HFF-Myc (cell line): ENCODE measurements at regions not wholly inside any gene's neighbourhood (a gene's known extent, or its start where the extent isn't known, plus 50 kb on each side); places are given as distances from the start of the nearest gene placed in this dataset.

Experiments
- DNase-seq: peaks from one replicate; pipeline ENCODE4 v3.0.0-alpha.2; 2011; ENCODE audit warnings: low read depth; ENCODE audit errors: extremely low read depth
- H3K4me3 ChIP-seq: replicated peaks from 2 replicates; pipeline ENCODE4 v1.5.1; 2011; ENCODE audit warnings: low read depth, mild to moderate bottlenecking, control low read depth, low read length
- TF ChIP-seq, protein P1 (sequence below): IDR thresholded peaks from 2 replicates; pipeline ENCODE4 v1.5.1; 2012; ENCODE audit warnings: mild to moderate bottlenecking, low read depth, low read length, control low read depth; ENCODE audit errors: missing control alignments

DNA sequence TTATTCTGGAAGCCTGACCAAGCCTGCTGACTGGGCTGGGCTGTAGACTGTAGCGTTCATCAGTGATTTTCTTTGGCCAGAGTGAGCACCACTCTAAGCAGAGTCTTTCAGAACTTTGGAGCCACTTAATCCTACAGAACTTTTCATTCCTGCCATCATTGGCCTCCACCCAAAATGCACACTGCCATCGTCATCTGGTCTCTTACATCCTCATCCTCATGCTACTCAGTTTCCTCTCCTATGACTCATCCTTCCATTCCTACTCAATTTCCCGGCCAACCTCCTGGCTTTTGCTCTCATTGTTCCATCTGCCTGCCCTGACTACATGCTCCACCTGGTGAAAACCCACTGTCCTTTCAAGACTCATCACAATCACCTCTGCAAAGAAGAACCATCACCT, 233.8 kb upstream of the USP25 start:
- H3K4me3 ChIP-seq: no peak overlapping the region
- peak; percentile 25 for DNase-seq
- TF ChIP-seq, protein P1, sequence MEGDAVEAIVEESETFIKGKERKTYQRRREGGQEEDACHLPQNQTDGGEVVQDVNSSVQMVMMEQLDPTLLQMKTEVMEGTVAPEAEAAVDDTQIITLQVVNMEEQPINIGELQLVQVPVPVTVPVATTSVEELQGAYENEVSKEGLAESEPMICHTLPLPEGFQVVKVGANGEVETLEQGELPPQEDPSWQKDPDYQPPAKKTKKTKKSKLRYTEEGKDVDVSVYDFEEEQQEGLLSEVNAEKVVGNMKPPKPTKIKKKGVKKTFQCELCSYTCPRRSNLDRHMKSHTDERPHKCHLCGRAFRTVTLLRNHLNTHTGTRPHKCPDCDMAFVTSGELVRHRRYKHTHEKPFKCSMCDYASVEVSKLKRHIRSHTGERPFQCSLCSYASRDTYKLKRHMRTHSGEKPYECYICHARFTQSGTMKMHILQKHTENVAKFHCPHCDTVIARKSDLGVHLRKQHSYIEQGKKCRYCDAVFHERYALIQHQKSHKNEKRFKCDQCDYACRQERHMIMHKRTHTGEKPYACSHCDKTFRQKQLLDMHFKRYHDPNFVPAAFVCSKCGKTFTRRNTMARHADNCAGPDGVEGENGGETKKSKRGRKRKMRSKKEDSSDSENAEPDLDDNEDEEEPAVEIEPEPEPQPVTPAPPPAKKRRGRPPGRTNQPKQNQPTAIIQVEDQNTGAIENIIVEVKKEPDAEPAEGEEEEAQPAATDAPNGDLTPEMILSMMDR: no peak

DNA sequence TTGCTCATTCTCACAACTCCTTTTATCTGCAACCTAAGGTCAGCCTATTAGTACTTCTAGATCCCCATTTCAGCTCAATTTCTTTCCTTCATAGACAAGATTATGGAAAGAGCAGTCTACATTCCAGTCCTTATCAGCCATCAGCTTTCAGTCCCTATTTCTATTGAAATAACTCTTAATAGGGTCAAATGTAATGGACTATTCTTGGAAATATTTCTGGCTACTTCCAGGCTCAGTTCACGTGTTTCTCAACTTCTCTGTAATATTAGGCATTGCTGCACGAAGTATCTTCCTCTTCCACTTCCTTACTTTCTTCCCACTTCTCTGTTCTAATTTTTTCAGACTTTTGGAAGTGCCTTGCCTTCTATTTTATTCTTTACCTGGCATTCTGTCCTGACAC, 232.9 kb upstream of the USP25 start:
- H3K4me3 ChIP-seq: no peak overlapping the region

DNA sequence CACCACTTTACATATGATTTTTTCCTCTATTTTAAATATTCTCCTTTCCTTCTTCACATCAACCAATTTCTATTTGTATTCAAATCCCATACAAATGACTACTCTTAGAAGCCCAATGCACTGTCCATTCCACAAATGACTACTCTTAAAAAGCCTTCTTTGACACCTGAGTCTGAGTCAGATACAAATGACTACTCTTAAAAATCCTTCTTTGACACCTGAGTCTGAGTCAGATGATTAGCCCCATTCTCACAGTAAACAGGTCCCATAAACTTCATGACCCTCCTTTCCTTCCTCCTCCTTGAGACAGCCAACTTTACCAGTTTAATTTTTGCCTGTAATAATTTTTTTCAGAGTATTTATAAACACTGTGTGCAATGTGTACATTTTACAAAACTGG, 231.3 kb upstream of the USP25 start:
- no peak overlapping the region for H3K4me3 ChIP-seq
- TF ChIP-seq, protein P1: no peak
- no peak for DNase-seq

More for the DNA sequence above, 232.9 kb upstream of the USP25 start:
- no peak for DNase-seq
- TF ChIP-seq, protein P1: no peak

DNA sequence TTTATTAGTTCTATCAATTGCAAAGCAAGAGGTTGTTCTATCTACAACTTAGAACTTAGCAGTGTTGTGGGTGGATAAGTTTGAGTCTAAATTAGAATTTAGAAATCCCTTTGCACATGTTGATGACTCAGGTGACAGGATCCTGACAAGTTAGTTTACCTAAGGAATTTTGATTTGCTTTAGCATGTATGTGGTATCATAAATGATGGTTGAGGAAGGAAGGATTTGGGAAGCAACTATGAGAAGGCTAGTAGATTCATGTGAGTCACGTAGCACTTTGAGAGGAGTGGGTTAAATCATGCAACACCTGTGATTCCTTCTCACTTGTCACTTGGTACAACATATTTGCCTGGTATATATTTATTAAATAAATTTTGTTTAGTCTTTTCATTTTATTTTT, 223.7 kb upstream of the USP25 start:
- no peak overlapping the region for H3K4me3 ChIP-seq
- TF ChIP-seq, protein P1: no peak
- DNase-seq: no peak

DNA sequence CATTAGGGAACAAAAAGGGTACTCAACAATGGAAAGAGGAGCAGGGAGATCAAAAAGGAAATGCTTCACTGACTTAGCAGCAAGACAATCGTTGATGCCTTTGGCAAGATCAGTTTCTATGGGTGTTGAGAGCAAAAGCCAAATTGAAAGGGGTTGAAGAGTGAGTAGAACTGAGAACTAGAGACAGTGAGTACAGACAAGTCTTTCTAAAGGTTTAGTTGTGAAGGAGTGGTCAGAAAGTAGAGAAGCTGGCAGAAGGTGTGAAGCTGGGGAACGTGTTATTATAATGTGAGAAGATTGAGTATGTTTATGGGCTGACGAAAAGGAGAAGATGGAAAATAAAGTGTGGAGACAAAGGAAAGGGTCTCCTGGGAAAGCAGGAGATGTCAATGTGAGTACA, 221.2 kb upstream of the USP25 start:
- no peak overlapping the region for H3K4me3 ChIP-seq
- TF ChIP-seq, protein P1: no peak
- DNase-seq: no peak

DNA sequence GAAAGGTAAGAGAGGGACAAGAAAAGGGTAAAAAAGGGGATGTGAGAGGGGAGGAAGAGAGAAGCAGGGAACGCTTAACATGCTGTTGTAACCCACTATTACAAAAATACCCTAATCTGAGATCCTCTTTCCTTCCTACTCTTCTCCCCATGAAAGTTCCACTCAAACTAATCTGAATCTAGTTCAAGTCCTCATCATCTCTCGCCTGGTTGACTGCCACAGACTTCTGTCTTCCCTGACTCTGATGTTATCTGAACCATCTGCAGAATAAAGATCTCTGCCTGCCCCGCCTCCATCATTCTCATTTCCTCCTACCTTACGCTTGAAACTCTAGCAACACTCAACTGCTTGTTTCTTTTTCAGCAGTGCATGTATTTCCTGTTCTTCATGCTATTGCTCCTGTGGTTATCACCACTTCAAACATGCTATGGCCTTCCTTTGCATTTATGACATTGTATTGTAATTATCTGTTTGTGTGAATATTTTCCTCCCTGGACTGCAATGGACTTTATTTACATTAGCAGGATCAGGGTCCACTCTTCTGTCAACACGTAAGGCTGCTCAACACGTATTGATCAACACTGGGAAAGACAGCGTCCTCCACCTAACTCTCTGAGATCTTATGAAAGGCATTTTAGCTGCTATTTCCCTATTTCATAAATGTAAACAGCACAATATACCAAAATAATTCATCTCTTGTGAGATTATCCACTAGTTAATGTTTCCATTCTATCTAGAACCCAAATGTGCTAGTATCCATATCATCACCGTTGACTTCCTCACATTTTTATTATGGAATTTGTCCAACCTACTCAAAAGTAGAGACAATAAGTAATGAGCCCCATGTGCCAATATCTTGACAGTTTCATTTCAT, 215.5 kb upstream of the USP25 start:
- no peak overlapping the region for H3K4me3 ChIP-seq
- DNase-seq: no peak
- TF ChIP-seq, protein P1: no peak
